B cell (primary cell): ENCODE measurements at regions not wholly inside any gene's neighbourhood (a gene's known extent, or its start where the extent isn't known, plus 50 kb on each side); places are given as distances from the start of the nearest gene placed in this dataset.

ENCODE experiments used
- ATAC-seq: fragments of 200-7000 bp; cut with Tn5 transposase; one replicate; pipeline ENCODE4 v1.10.0; 2021; ENCODE audit warnings: low read depth, mild to moderate bottlenecking, moderate number of reproducible peaks, moderate library complexity
- CTCF ChIA-PET: fragments of 350-600 bp; sonication (Branson Sonifier 250); formaldehyde crosslinking; loops from one replicate; lab custom pipeline; 2021; ENCODE audit warnings: antibody characterized with exemption, inconsistent platforms; lab: Charles Lee
- POLR2A ChIA-PET: fragments of 350-600 bp; sonication (Branson Sonifier 250); formaldehyde crosslinking; loops from one replicate; lab custom pipeline; 2021; ENCODE audit warnings: antibody characterized with exemption; lab: Charles Lee
- DNase-seq: peaks from one replicate; pipeline ENCODE4 v3.0.0; 2013
- H2AFZ ChIP-seq: 2 replicates; pipeline ENCODE4 v1.6.1; 2012; ENCODE audit warnings: mild to moderate bottlenecking, low read depth, low read length; ENCODE audit not compliant: insufficient read depth, poor library complexity, severe bottlenecking
- H3K27ac ChIP-seq, 2 donors: 1 replicate in 1 of 2; 2 replicates in 1 of 2; pipeline ENCODE4 v1.5.1; 2012 to 2013; ENCODE audit warnings: low read length in 2 of 2, mild to moderate bottlenecking in 2 of 2, moderate library complexity in 1 of 2
- H3K27me3 ChIP-seq, 4 experiments: fragments of 200-600 bp in 1 of 4; sonication (generic) in 1 of 4; replicated peaks in 1 of 4; 1 replicate in 2 of 4; 2 replicates in 2 of 4; pipeline versions ENCODE4 v1.6.1 to v1.7.0; 2013 to 2016; ENCODE audit warnings: low read length in 3 of 4, mild to moderate bottlenecking in 2 of 4, mixed read lengths in 1 of 4, moderate library complexity in 1 of 4; ENCODE audit not compliant: insufficient read depth in 4 of 4, control insufficient read depth in 3 of 4; ENCODE audit errors: control extremely low read depth in 1 of 4
- H3K36me3 ChIP-seq, 2 experiments: replicated peaks in 1 of 2; 1 replicate in 1 of 2; 2 replicates in 1 of 2; pipeline versions ENCODE4 v1.6.1 to v1.7.1; 2013; ENCODE audit warnings: low read length in 1 of 2; ENCODE audit not compliant: insufficient read depth in 2 of 2, control insufficient read depth in 1 of 2; ENCODE audit errors: control extremely low read depth in 1 of 2, extremely low read depth in 1 of 2
- H3K4me1 ChIP-seq, 2 donors: fragments of 200-600 bp in 1 of 2; sonication (generic) in 1 of 2; 1 replicate in 1 of 2; 2 replicates in 1 of 2; pipeline versions ENCODE4 v1.5.1 to v1.6.1; 2013 to 2017; ENCODE audit warnings: low read length in 2 of 2; ENCODE audit not compliant: control insufficient read depth in 2 of 2, insufficient read depth in 2 of 2
- H3K4me2 ChIP-seq: replicated peaks from 2 replicates; pipeline ENCODE3; 2012; ENCODE audit warnings: mild to moderate bottlenecking, low read depth, low read length; ENCODE audit not compliant: poor library complexity, severe bottlenecking
- H3K4me3 ChIP-seq, 5 experiments: fragments of 200-600 bp in 1 of 5; sonication (generic) in 1 of 5; 1 replicate in 3 of 5; 2 replicates in 2 of 5; pipeline versions ENCODE4 v1.5.1 to v1.7.0; 2011 to 2016; ENCODE audit warnings: low read length in 4 of 5, mild to moderate bottlenecking in 4 of 5, low read depth in 2 of 5, control low read depth in 1 of 5, moderate library complexity in 1 of 5; ENCODE audit not compliant: insufficient read depth in 1 of 5; ENCODE audit errors: control extremely low read depth in 1 of 5, extremely low read depth in 1 of 5
- H3K79me2 ChIP-seq: fragments of 200-600 bp; sonication (generic); one replicate; pipeline ENCODE4 v1.6.0; 2016; ENCODE audit warnings: low read length; ENCODE audit not compliant: control insufficient read depth, insufficient read depth
- H3K9ac ChIP-seq: fragments of 200-600 bp; sonication (generic); 2 replicates; pipeline ENCODE4 v1.6.1; 2017; ENCODE audit warnings: mild to moderate bottlenecking, low read length, moderate library complexity
- H3K9me3 ChIP-seq, 3 donors: one replicate each; pipeline versions ENCODE4 v1.6.1 to v1.7.1; 2013; ENCODE audit warnings: low read length in 2 of 3; ENCODE audit not compliant: control insufficient read depth in 2 of 3, insufficient read depth in 1 of 3; ENCODE audit errors: control extremely low read depth in 1 of 3
- H4K20me1 ChIP-seq: 2 replicates; pipeline ENCODE4 v1.6.0; 2012; ENCODE audit warnings: mild to moderate bottlenecking, low read length; ENCODE audit not compliant: insufficient read depth, control insufficient read depth, poor library complexity, severe bottlenecking
- H3K27ac Mint-ChIP-seq: one replicate; pipeline ENCODE4 v1.8.0; 2021; ENCODE audit warnings: mixed read lengths
- H3K27me3 Mint-ChIP-seq: one replicate; pipeline ENCODE4 v1.8.0; 2021; ENCODE audit warnings: mixed read lengths
- H3K4me1 Mint-ChIP-seq: one replicate; pipeline ENCODE4 v1.8.0; 2021; ENCODE audit warnings: mixed read lengths
- H3K4me3 Mint-ChIP-seq: one replicate; pipeline ENCODE4 v1.8.0; 2021; ENCODE audit warnings: mixed read lengths
- H3K9me3 Mint-ChIP-seq: one replicate; pipeline ENCODE4 v1.8.0; 2022; ENCODE audit warnings: mixed read lengths; ENCODE audit not compliant: insufficient read depth
- EZH2 ChIP-seq: IDR thresholded peaks from 2 replicates; pipeline ENCODE4 v1.6.1; 2012; ENCODE audit warnings: borderline replicate concordance, low read depth, mild to moderate bottlenecking, moderate library complexity, low read length; ENCODE audit not compliant: insufficient read depth, poor library complexity, severe bottlenecking
- WGBS: methylation state at CpG from one replicate; pipeline ENCODE4 v1.1.5; 2013; ENCODE audit warnings: missing lambda C conversion rate; ENCODE audit not compliant: insufficient coverage; 5-methylcytosine and 5-hydroxymethylcytosine counted together
- intact Hi-C: fragments of 100-400 bp; cut with micrococcal nuclease; formaldehyde crosslinking; loops from one replicate; pipeline ENCODE4 v1.10.0; 2022
- TF ChIP-seq, protein P1 (sequence below): fragments of 200-600 bp; IDR thresholded peaks from one replicate; pipeline ENCODE4 v1.8.0; 2022; ENCODE audit warnings: antibody characterized with exemption, mild to moderate bottlenecking

- Histone ChIP-seq H3K4me2 (no peak overlapping the region), H3K27ac (no peak overlapping the region), H3K9ac (no peak overlapping the region), H3K9me3 (peaks cover 0 to 5% (median 0%) of the 10 kb centered on the region in 3 donors), H3K27me3 (no peaks in the 10 kb centered on the region), H3K4me3 (no peak overlapping the region), H2AFZ (no peak overlapping the region), H3K4me1 (no peaks in the 10 kb centered on the region), H3K79me2 (no peaks in the 10 kb centered on the region), H4K20me1 (no peaks in the 10 kb centered on the region), H3K36me3 (no peaks in the 10 kb centered on the region)
- Mint-ChIP-seq H3K4me3 (no peak overlapping the region), H3K4me1 (no peaks in the 10 kb centered on the region), H3K9me3 (peaks cover 7% of the 10 kb centered on the region), H3K27me3 (no peaks in the 10 kb centered on the region), H3K27ac (no peak overlapping the region)
- WGBS = 82% methylated on average over 3 of the region's 3 CpGs
- intact Hi-C loops = no loop called here
- CTCF ChIA-PET = no interaction called here
- TF ChIP-seq, protein P1, sequence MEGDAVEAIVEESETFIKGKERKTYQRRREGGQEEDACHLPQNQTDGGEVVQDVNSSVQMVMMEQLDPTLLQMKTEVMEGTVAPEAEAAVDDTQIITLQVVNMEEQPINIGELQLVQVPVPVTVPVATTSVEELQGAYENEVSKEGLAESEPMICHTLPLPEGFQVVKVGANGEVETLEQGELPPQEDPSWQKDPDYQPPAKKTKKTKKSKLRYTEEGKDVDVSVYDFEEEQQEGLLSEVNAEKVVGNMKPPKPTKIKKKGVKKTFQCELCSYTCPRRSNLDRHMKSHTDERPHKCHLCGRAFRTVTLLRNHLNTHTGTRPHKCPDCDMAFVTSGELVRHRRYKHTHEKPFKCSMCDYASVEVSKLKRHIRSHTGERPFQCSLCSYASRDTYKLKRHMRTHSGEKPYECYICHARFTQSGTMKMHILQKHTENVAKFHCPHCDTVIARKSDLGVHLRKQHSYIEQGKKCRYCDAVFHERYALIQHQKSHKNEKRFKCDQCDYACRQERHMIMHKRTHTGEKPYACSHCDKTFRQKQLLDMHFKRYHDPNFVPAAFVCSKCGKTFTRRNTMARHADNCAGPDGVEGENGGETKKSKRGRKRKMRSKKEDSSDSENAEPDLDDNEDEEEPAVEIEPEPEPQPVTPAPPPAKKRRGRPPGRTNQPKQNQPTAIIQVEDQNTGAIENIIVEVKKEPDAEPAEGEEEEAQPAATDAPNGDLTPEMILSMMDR = no peak
- no peak for TF ChIP-seq EZH2
- no peak for ATAC-seq
- POLR2A ChIA-PET = no interaction called here
- no peak for DNase-seq
Measured at GRCh38 chr4:30802622-30803323, 82.6 kb downstream of the PCDH7 start.

GRCh38 chr4:30808276-30808675, 88.1 kb downstream of the PCDH7 start:
- ATAC-seq (no peak), DNase-seq (no peak)
- Histone ChIP-seq H3K27me3 (no peaks in the 10 kb centered on the region), H3K9ac (no peak overlapping the region), H3K27ac (no peak overlapping the region), H3K36me3 (no peaks in the 10 kb centered on the region), H2AFZ (no peak overlapping the region), H3K4me1 (no peaks in the 10 kb centered on the region), H3K4me2 (no peak overlapping the region), H4K20me1 (no peaks in the 10 kb centered on the region), H3K9me3 (peaks cover 0 to 5% (median 0%) of the 10 kb centered on the region in 3 donors), H3K4me3 (no peak overlapping the region), H3K79me2 (no peaks in the 10 kb centered on the region)
- ChIA-PET POLR2A (no interaction called here), CTCF (no interaction called here)
- no peaks in the 10 kb centered on the region for H3K4me1 Mint-ChIP-seq
- H3K4me3 Mint-ChIP-seq = no peak overlapping the region
- TF ChIP-seq, protein P1 = no peak
- TF ChIP-seq EZH2 = no peak
- no peak overlapping the region for H3K27ac Mint-ChIP-seq
- H3K9me3 Mint-ChIP-seq = peaks cover 10% of the 10 kb centered on the region
- intact Hi-C loops = no loop called here
- H3K27me3 Mint-ChIP-seq = no peaks in the 10 kb centered on the region
